ENCODE measurements at regions not wholly inside any gene's neighbourhood (a gene's known extent, or its start where the extent isn't known, plus 50 kb on each side); places are given as distances from the start of the nearest gene placed in this dataset.

GRCh38 chr10:47160261-47160908, 139.6 kb upstream of the GDF10 start:
- TF ChIP-seq CTCF (IDR thresholded peaks at IDR 0.05; ENCODE audit: low read depth, low read length, missing input control) (no peak), TAF1 (conservative IDR thresholded peaks at IDR 0.05) (no peak), REST (IDR thresholded peaks at IDR 0.05) (no peak), JUND (IDR thresholded peaks at IDR 0.05) (no peak), MAX (IDR thresholded peaks at IDR 0.05) (no peak), GABPA (IDR thresholded peaks at IDR 0.05 in 1 of 2, conservative IDR thresholded peaks at IDR 0.05 in 1 of 2) (no peak), SP1 (IDR thresholded peaks at IDR 0.05) (no peak), ATF3 (IDR thresholded peaks at IDR 0.05) (no peak), RAD21 (IDR thresholded peaks at IDR 0.05) (no peak), FOXA1 (IDR thresholded peaks at IDR 0.05) (no peak), YY1 (IDR thresholded peaks at IDR 0.05) (no peak), HNF4A (conservative IDR thresholded peaks at IDR 0.05) (no peak), ZBTB33 (IDR thresholded peaks at IDR 0.05) (no peak), EGR1 (IDR thresholded peaks at IDR 0.05; ENCODE audit: low read depth in 2 of 2) (no peak)

Data from liver (tissue), 3 donors.